SKM-1 treated with dmso at 0.1 percent for 144 hours (cell line): ENCODE measurements at regions not wholly inside any gene's neighbourhood (a gene's known extent, or its start where the extent isn't known, plus 50 kb on each side); places are given as distances from the start of the nearest gene placed in this dataset.

Source experiments
- DNase-seq: peaks from one replicate; lab custom pipeline; 2025; ENCODE audit not compliant: unreplicated experiment; lab: John Stamatoyannopoulos, UW

- DNase-seq, result no peak
These were observed 101.5 kb downstream of the KCNF1 start for GRCh38 chr2:11013196-11013595.

GRCh38 chr2:11014026-11014425, 102.3 kb downstream of the KCNF1 start:
- DNase-seq, result no peak

GRCh38 chr2:11016735-11017388, 105.1 kb downstream of the KCNF1 start:
- no peak for DNase-seq

GRCh38 chr2:11017921-11018320, 106.2 kb downstream of the KCNF1 start:
- DNase-seq, result peak; percentile 37

GRCh38 chr2:11018651-11019185, 107.0 kb downstream of the KCNF1 start:
- no peak for DNase-seq

- no peak for DNase-seq
These were observed 107.9 kb downstream of the KCNF1 start for GRCh38 chr2:11019614-11020013.

GRCh38 chr2:11022064-11022463, 110.3 kb downstream of the KCNF1 start:
- no peak for DNase-seq

- DNase-seq, result no peak
These were observed 111.0 kb downstream of the KCNF1 start for GRCh38 chr2:11022591-11023273.

GRCh38 chr2:11023326-11024258, 111.9 kb downstream of the KCNF1 start:
- no peak for DNase-seq

GRCh38 chr2:11024259-11024645, 112.5 kb downstream of the KCNF1 start:
- no peak for DNase-seq

- DNase-seq, result no peak
These were observed 113.0 kb downstream of the KCNF1 start for GRCh38 chr2:11024687-11025086.

- DNase-seq, result no peak
These were observed 114.7 kb downstream of the KCNF1 start for GRCh38 chr2:11026286-11026921.

GRCh38 chr2:11027195-11027594, 115.5 kb downstream of the KCNF1 start:
- no peak for DNase-seq

GRCh38 chr2:11028407-11028916, 116.7 kb downstream of the KCNF1 start:
- DNase-seq, result no peak

- no peak for DNase-seq
These were observed 117.4 kb downstream of the KCNF1 start for GRCh38 chr2:11029136-11029535.

GRCh38 chr2:11030036-11030435, 118.3 kb downstream of the KCNF1 start:
- no peak for DNase-seq

- DNase-seq, result no peak
These were observed 119.2 kb downstream of the KCNF1 start for GRCh38 chr2:11030909-11031308.

- DNase-seq, result no peak
These were observed 120.1 kb downstream of the KCNF1 start for GRCh38 chr2:11031876-11032275.

- DNase-seq, result no peak
These were observed 120.7 kb downstream of the KCNF1 start for GRCh38 chr2:11032396-11032795.

- no peak for DNase-seq
These were observed 121.4 kb downstream of the KCNF1 start for GRCh38 chr2:11033114-11033513.

- no peak for DNase-seq
These were observed 116.6 kb upstream of the SLC66A3 start for GRCh38 chr2:11038641-11039040.
